ENCODE measurements at regions not wholly inside any gene's neighbourhood (a gene's known extent, or its start where the extent isn't known, plus 50 kb on each side); places are given as distances from the start of the nearest gene placed in this dataset.

GRCh38 chr10:75347186-75347585 lies 54.4 kb downstream of the ZNF503 start:
- FAIRE-seq (no peak), DNase-seq (peak in 4 of 5 donors; percentile 88 to 95 (median 91))

GRCh38 chr10:75345738-75346137 lies 55.8 kb downstream of the ZNF503 start:
- FAIRE-seq: no peak
- H3K4me3 ChIP-seq (ENCODE audit: low read length in 3 of 3): no peak overlapping the region
- intact Hi-C loops (cut with DNase I): no loop called here

More at GRCh38 chr10:75347186-75347585, 54.4 kb downstream of the ZNF503 start:
- no peaks in the 10 kb centered on the region for H3K4me1 ChIP-seq (ENCODE audit: control insufficient read depth in 2 of 3, insufficient read depth in 2 of 3, low read depth in 1 of 3, low read length in 3 of 3)
- no peak for TF ChIP-seq CTCF (IDR thresholded peaks at IDR 0.05; ENCODE audit: borderline replicate concordance, extremely low read depth, insufficient read depth)
- peaks cover 0 to 8% (median 0%) of the 10 kb centered on the region in 3 donors for H3K9me3 ChIP-seq (ENCODE audit: control insufficient read depth in 2 of 3, insufficient read depth in 1 of 3, low read length in 3 of 3)
- no peak overlapping the region for H3K4me3 ChIP-seq (ENCODE audit: low read length in 3 of 3)
- H3K9ac ChIP-seq (ENCODE audit: low read length in 3 of 3): no peak overlapping the region
- H3K36me3 ChIP-seq (ENCODE audit: control insufficient read depth in 2 of 3, insufficient read depth in 3 of 3, low read length in 3 of 3): no peaks in the 10 kb centered on the region
- intact Hi-C loops (cut with DNase I): no loop called here
- no peak overlapping the region for H3K27ac ChIP-seq (ENCODE audit: low read depth in 2 of 2, low read length in 2 of 2)
- H3K27me3 ChIP-seq (ENCODE audit: control insufficient read depth, insufficient read depth, low read length): no peaks in the 10 kb centered on the region

GRCh38 chr10:75344170-75344569 lies 57.4 kb downstream of the ZNF503 start:
- DNase-seq: no peak
- intact Hi-C loops (cut with DNase I): no loop called here
- FAIRE-seq: no peak
- peaks cover 0 to 8% (median 0%) of the 10 kb centered on the region in 3 donors for H3K9me3 ChIP-seq (ENCODE audit: control insufficient read depth in 2 of 3, insufficient read depth in 1 of 3, low read length in 3 of 3)
- no peak overlapping the region for H3K27ac ChIP-seq (ENCODE audit: low read depth in 2 of 2, low read length in 2 of 2)
- no peaks in the 10 kb centered on the region for H3K27me3 ChIP-seq (ENCODE audit: control insufficient read depth, insufficient read depth, low read length)
- no peak for TF ChIP-seq CTCF (IDR thresholded peaks at IDR 0.05; ENCODE audit: borderline replicate concordance, extremely low read depth, insufficient read depth)
- no peak overlapping the region for H3K9ac ChIP-seq (ENCODE audit: low read length in 3 of 3)
- no peak overlapping the region for H3K4me3 ChIP-seq (ENCODE audit: low read length in 3 of 3)
- H3K4me1 ChIP-seq (ENCODE audit: control insufficient read depth in 2 of 3, insufficient read depth in 2 of 3, low read depth in 1 of 3, low read length in 3 of 3): no peaks in the 10 kb centered on the region
- no peaks in the 10 kb centered on the region for H3K36me3 ChIP-seq (ENCODE audit: control insufficient read depth in 2 of 3, insufficient read depth in 3 of 3, low read length in 3 of 3)

More at GRCh38 chr10:75345738-75346137, 55.8 kb downstream of the ZNF503 start:
- Histone ChIP-seq H3K9me3 (ENCODE audit: control insufficient read depth in 2 of 3, insufficient read depth in 1 of 3, low read length in 3 of 3) (peaks cover 0 to 8% (median 0%) of the 10 kb centered on the region in 3 donors), H3K36me3 (ENCODE audit: control insufficient read depth in 2 of 3, insufficient read depth in 3 of 3, low read length in 3 of 3) (no peaks in the 10 kb centered on the region), H3K4me1 (ENCODE audit: control insufficient read depth in 2 of 3, insufficient read depth in 2 of 3, low read depth in 1 of 3, low read length in 3 of 3) (no peaks in the 10 kb centered on the region), H3K27me3 (ENCODE audit: control insufficient read depth, insufficient read depth, low read length) (no peaks in the 10 kb centered on the region), H3K27ac (ENCODE audit: low read depth in 2 of 2, low read length in 2 of 2) (no peak overlapping the region), H3K9ac (ENCODE audit: low read length in 3 of 3) (no peak overlapping the region)
- no peak for TF ChIP-seq CTCF (IDR thresholded peaks at IDR 0.05; ENCODE audit: borderline replicate concordance, extremely low read depth, insufficient read depth)
- no peak for DNase-seq

GRCh38 chr10:75342397-75342796 lies 59.2 kb downstream of the ZNF503 start:
- Histone ChIP-seq H3K36me3 (ENCODE audit: control insufficient read depth in 2 of 3, insufficient read depth in 3 of 3, low read length in 3 of 3) (no peaks in the 10 kb centered on the region), H3K27me3 (ENCODE audit: control insufficient read depth, insufficient read depth, low read length) (no peaks in the 10 kb centered on the region), H3K27ac (ENCODE audit: low read depth in 2 of 2, low read length in 2 of 2) (no peak overlapping the region), H3K4me1 (ENCODE audit: control insufficient read depth in 2 of 3, insufficient read depth in 2 of 3, low read depth in 1 of 3, low read length in 3 of 3) (no peaks in the 10 kb centered on the region), H3K9ac (ENCODE audit: low read length in 3 of 3) (no peak overlapping the region), H3K4me3 (ENCODE audit: low read length in 3 of 3) (no peak overlapping the region), H3K9me3 (ENCODE audit: control insufficient read depth in 2 of 3, insufficient read depth in 1 of 3, low read length in 3 of 3) (peaks cover 0 to 8% (median 0%) of the 10 kb centered on the region in 3 donors)
- no peak for DNase-seq
- TF ChIP-seq CTCF (IDR thresholded peaks at IDR 0.05; ENCODE audit: borderline replicate concordance, extremely low read depth, insufficient read depth): no peak
- no peak for FAIRE-seq
- intact Hi-C loops (cut with DNase I): no loop called here

Measured in kidney (tissue), 13 donors.